ENCODE measurements at regions not wholly inside any gene's neighbourhood (a gene's known extent, or its start where the extent isn't known, plus 50 kb on each side); places are given as distances from the start of the nearest gene placed in this dataset.
A peak's percentile ranks its signal among the peaks of the same experiment; 100 is the strongest.

- Histone ChIP-seq H3K4me1 (ENCODE audit: insufficient read depth) (no peaks in the 10 kb centered on the region), H3K27me3 (no peaks in the 10 kb centered on the region), H3K9me3 (no peaks in the 10 kb centered on the region), H3K27ac (no peak overlapping the region), H3K36me3 (no peaks in the 10 kb centered on the region), H3K4me3 (no peak overlapping the region)
- TF ChIP-seq EP300 (IDR thresholded peaks at IDR 0.05) (no peak), CTCF (IDR thresholded peaks at IDR 0.05) (no peak)
- DNase-seq: no peak
- 83 to 91% (median 89%) methylated on average over 8 of the region's 8 CpGs for WGBS, 3 donors
- intact Hi-C loops (cut with DNase I): no loop called here
Observed at GRCh38 chr2:240211096-240211495, 70.6 kb upstream of the OTOS start.

GRCh38 chr2:240211598-240212424 lies 71.4 kb upstream of the OTOS start:
- Histone ChIP-seq H3K9me3 (no peaks in the 10 kb centered on the region), H3K36me3 (no peaks in the 10 kb centered on the region), H3K27me3 (no peaks in the 10 kb centered on the region), H3K27ac (no peak overlapping the region), H3K4me3 (no peak overlapping the region), H3K4me1 (ENCODE audit: insufficient read depth) (no peaks in the 10 kb centered on the region)
- intact Hi-C loops (cut with DNase I): no loop called here
- peak in 1 of 5 donors; percentile 19 for DNase-seq
- 76 to 83% (median 78%) methylated on average over 17 of the region's 17 CpGs for WGBS, 3 donors
- TF ChIP-seq POLR2A (IDR thresholded peaks at IDR 0.05) (no peak), EP300 (IDR thresholded peaks at IDR 0.05) (no peak), CTCF (IDR thresholded peaks at IDR 0.05) (no peak)

GRCh38 chr2:240212425-240213225 lies 72.2 kb upstream of the OTOS start:
- Histone ChIP-seq H3K36me3 (no peaks in the 10 kb centered on the region), H3K4me3 (no peak overlapping the region), H3K27ac (no peak overlapping the region), H3K9me3 (no peaks in the 10 kb centered on the region), H3K4me1 (ENCODE audit: insufficient read depth) (no peaks in the 10 kb centered on the region), H3K27me3 (no peaks in the 10 kb centered on the region)
- intact Hi-C loops (cut with DNase I): no loop called here
- 82 to 90% (median 87%) methylated on average over 17 of the region's 17 CpGs for WGBS, 3 donors
- DNase-seq: peak in 1 of 5 donors; percentile 21
- no peak for TF ChIP-seq POLR2A (IDR thresholded peaks at IDR 0.05)
- no peak for TF ChIP-seq EP300 (IDR thresholded peaks at IDR 0.05)
- TF ChIP-seq CTCF (IDR thresholded peaks at IDR 0.05): no peak

GRCh38 chr2:240213226-240213475 lies 72.7 kb upstream of the OTOS start:
- H3K36me3 ChIP-seq: no peaks in the 10 kb centered on the region
- intact Hi-C loops (cut with DNase I): no loop called here
- 46 to 67% (median 60%) methylated on average over 6 of the region's 6 CpGs for WGBS, 3 donors
- peak in 2 of 5 donors; percentile 6 to 30 for DNase-seq
- no peaks in the 10 kb centered on the region for H3K27me3 ChIP-seq
- H3K27ac ChIP-seq: no peak overlapping the region
- H3K4me3 ChIP-seq: no peak overlapping the region
- H3K4me1 ChIP-seq (ENCODE audit: insufficient read depth): no peaks in the 10 kb centered on the region
- no peaks in the 10 kb centered on the region for H3K9me3 ChIP-seq
- no peak for TF ChIP-seq POLR2A (IDR thresholded peaks at IDR 0.05)
- no peak for TF ChIP-seq CTCF (IDR thresholded peaks at IDR 0.05)
- no peak for TF ChIP-seq EP300 (IDR thresholded peaks at IDR 0.05)
